CD4-positive, alpha-beta T cell treated with Interleukin-1 beta for 1 hour (primary cell): ENCODE measurements at regions not wholly inside any gene's neighbourhood (a gene's known extent, or its start where the extent isn't known, plus 50 kb on each side); places are given as distances from the start of the nearest gene placed in this dataset.

ENCODE experiments used
- DNase-seq, 2 donors: peaks; one replicate each; pipeline ENCODE4 v3.0.0-alpha.2; 2020 to 2022

DNA sequence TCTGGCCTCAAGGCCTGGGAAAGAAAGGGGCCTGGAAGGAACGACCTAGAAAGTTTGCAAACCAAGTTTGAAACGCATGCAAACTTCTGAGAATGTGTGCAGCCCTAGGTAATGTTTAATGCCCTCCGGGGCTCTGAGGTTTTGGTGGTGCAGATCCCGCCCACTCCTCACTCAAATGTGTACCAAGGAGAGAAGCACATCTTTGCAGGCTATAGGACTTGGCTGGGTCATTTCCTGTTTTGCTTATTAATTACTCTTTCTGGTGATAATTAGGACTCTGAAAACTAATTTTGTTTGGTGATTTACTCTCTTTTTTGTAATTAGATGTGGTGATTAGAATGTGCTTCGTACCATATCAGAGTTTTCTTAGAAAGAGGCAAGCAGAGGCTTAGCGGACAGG, 625.9 kb upstream of the CADM1 start:
- no peak for DNase-seq

DNA sequence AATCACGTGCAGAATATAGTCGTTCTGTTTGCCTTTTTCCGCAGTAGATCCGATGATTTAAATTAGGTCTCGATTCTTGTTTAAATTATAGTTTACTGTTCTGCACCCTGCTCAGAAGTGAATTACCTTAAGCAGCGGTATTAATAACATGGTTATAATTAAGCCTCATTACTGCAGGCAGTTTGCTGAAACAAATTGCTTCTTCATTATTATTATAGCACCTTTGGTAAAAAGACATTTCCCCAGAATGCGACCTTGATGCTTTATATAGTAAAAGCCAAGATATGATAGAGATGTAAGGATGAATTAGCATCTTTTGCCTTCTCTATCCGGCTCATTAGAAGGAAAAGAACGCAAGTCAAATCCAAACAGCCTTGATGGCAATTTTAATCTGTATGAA, 625.2 kb upstream of the CADM1 start:
- no peak for DNase-seq

DNA sequence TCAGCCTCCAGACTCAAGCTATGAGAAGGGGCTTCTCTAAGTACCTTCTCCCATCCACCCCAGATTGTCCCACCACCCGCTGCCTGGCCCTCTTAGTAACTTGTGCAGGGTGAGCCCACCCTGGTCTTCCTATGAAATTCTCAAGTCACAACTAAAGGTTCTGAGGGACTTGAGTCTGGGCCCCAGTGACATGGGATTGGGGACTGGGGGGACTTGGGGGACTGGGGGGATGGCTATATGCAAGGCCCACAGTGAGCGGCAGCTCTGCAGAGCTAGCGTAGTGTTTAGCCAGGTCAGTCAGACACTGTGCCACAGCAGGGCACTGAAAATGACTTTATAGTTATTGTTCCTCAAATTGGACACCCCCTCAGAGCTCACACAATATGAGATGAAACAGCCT, 622.3 kb upstream of the CADM1 start:
- no peak for DNase-seq

DNA sequence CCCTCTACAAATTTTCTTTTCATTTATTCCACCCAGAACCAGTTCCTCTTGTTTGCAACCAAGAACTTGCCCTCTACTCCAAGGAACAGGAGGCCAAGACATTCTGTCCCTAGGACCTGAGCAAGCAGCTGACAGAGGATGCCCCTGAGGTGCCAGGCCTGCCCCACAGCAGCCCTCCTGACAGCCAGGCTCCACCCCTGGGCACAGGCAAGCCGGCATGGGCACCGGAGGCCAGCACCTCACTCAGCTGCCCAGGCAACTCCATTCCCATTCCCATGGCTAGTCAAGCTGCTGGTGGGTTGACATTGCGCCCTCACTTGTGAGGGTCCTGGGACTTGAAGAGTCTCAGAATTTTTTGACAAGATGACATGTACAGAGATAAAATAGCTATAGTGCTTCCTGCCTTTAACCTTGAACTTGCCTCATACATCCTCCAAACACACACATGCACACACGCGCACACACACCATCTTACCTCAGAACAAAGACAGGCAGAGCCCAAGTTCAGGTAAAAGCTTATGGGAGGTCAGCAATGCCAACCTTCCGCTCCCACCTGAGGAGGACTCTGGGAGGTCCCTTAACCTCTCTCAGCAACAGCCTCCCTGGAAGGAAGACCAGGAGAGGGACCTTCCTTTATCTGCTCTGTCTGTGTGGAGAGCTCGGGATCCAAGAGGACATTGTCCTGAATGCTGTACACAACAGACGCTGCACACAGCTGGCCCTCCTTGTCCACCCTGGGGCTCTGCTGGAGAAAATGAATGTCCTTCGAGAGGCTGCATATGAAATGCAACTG, 620.9 kb upstream of the CADM1 start:
- no peak for DNase-seq

DNA sequence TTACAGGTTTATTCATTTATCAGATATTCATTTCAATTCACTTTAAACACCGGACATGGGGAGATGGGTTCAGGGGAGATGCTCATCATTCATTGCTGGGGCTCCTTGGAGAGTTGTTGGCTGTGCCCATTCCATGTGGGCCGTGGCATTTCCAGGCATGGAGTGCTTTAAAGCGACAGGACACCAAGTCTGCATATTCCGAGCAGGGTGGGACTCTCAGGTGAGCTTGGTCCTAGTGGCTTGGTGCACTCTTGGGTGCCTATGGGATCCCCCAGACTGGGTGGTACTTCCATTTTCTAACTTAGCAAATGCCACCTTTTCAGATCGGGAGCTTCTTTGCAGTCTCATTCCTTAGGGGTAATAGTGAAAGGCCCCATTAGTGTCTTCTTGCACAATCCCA, 619.5 kb upstream of the CADM1 start:
- no peak for DNase-seq

DNA sequence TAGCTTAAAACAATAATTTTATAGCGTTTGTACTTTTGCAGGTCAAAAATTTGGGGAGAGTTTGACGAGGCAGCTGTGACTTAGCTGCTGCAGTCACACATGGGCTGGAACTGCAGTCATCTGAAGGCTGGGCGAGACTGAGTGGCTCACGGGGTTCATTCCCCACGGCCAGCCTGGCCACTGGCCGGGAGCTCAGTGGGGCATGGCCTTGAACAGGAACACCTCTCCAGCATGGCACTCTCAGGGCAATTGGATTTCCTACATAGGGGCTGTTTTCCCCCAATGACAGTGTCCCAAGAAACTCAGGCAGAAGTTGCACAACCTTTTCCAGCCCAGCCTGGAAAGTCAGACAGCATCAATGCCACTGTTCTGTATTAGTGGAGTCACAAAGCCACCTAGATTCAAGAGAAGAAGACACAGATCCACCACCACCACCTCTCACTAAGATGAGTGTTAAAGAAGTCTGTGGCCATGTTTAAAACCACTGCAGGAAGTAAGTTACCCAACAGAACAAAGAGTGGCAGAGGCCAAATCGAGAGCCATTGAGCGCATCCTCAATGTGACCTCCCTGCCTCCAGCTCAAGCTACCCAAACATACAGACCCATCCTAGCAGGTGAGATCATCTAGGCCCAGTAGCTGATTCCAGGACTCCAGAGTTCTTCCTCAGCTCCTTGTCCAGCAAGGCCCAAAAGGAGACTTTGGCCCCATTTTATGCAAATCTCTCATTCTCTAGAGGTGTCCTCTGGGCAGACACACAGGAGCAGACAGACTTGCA, 618.7 kb upstream of the CADM1 start:
- DNase-seq, result no peak

DNA sequence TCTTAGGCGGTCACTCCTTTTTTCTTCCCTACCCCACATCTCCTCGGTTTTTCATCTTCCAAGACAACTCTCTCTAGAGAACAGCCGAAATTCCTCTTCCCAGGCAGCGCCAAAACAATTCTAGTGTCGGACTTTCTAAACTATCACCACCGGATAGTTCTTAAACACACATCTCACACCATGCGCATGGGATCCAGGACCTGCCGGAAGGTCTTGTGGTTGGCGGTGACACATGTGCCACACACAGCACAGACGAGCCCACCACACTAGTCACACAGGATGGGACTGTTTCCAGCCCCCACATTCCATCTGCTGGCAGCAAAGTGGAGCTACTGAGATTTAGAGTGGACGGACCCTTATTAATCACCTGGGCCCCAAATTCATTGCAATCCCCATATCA, 614.9 kb upstream of the CADM1 start:
- no peak for DNase-seq

DNA sequence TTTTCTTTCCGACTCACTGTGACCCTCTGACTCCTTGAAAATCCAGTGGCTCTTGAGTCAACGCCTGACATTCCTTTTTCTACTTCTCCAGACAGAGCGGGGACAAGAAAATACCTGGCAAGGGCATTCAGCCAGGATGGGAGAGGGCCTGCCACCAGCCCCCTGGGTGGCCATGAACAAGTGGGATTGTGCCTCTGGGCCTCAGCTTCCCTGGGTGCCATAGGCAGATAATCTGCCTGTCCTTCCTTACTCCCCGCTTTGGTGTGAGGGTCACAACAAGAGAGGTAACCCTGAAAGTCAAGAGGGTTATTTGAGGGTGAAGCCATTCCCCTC, 613.9 kb upstream of the CADM1 start:
- no peak for DNase-seq

DNA sequence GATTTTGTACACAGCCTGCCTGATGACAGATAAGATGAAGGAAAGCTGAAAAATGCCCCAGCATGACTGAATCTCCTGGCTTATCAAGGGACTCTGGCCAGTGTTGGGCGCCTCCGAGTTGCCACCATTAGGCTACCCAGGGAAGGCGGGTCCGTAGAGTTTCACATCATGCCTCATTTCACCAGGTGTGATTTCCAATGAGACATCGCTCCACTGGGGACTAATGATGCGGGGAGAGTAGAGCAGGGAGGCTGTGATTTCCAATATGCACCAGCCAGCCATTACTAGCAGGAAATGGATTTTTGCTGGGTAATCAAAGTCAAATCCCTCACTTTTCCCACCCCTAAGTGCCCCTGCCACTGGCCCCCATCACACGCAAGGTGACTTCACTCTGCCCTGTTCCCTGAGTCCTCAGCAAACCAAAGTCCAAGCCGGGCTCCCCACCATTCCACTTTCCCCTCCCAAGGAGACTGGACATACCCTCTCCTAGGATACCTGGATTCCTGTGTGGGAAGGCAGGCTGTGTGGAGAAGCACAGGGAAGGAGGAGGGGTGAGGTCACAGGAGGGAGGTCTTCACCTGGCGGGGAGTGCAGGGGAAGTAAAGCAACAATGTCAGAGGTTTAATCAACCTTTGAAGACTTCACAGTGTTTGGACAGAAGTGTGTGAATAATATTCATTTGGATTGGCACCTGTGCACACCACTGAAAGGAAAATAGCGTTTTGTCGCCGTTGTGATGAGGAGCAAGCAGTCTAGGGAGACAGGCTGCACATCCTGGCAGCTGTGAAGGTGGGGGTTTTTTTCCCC, 613.3 kb upstream of the CADM1 start:
- no peak for DNase-seq

DNA sequence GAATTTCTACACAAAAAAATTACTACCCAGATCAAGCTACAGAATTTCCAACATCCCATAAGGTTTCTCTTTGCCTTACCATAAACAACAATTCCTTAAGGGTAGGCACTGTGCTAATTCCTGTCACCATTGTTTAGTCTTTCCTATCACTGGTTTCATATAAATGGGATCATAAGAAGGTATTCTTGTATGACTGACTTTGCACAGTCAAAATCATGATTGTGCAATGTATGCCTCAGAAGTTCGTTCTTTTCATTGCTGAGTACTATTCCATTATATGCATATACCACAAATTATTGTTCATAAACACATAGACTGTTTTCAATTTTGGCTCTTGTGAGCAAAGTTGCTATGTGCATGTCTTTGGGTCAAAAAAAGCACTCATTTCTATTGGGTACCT, 611.6 kb upstream of the CADM1 start:
- no peak for DNase-seq

DNA sequence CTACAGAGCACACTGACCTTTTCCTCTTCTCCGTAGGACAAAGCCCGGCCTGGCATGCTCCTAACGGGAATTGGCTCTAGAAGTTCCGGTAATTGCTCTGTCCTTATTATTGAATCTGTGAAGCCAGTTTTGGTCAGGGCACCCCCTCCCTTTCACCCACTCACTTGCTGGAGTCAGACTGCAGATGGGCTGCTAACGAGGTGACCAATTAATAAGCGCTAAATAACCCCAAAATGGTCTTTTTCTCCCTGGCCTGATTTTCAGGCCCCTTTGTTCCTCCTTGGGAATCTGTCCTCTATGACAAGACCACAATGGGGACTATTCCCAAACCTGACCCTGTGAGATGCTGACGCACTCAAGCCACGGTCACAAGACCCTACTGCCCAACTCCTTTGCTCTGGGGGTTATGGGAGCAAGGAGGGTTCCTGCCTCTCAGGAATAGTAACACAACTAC, 610.0 kb upstream of the CADM1 start:
- DNase-seq, result no peak

DNA sequence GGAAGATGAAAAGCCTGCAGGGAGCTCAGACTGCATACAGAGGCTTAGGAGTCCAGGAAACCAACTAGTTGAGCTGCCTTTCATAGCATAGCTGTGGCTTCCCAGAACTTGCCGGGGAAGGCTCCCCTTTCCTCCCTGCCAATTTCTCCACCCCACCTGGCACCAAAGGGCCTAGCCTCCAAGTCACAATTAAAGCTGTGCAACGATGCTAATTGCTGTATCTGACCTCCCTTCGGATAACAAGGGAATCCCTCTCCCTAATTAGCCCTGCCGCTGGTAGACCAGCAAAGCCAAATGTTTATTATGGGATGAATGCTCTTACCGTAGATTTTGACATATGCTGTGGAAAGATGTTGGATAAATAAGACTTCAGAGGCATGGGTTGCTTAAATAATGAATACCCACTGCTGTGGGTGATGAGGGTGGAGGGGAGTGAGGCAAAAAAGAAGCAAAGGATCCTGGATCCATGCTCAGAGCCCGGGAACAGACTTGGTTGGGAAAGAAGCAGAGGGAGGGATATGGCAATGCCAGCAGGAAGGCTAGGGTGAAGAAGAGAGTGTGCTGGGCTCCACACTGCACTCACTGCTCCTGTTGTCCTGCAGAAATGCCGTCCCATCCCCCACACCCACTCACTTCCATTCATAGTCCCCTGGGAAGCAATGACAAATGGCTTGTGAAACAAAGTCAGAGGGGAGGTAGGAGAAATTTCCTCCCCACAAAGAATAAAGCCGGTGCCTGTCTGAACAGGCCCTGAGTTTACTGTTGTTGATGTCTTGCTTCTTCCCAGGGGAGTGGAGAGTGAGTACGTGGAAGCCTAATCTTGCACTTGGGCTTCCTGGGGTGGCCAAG, 608.1 kb upstream of the CADM1 start:
- no peak for DNase-seq

DNA sequence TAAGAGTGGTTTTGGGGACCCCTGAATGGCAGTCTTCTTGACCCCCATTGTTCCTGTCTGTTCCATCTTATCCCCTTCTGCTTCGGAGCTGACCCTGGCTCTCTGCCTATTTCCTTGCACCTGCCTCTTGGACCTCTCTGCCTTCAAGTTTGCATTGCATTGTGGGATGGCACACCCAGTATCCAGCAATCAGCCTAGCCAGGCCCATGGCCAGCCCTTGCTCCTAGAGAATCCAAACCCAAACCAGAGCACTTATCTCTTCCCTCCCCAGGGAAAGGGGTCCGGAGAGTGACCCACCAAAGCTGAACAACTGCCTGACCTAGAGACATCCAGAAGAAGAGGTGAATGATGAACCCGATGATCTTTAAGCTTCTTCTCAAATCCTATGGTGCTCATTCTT, 607.3 kb upstream of the CADM1 start:
- DNase-seq, result no peak

DNA sequence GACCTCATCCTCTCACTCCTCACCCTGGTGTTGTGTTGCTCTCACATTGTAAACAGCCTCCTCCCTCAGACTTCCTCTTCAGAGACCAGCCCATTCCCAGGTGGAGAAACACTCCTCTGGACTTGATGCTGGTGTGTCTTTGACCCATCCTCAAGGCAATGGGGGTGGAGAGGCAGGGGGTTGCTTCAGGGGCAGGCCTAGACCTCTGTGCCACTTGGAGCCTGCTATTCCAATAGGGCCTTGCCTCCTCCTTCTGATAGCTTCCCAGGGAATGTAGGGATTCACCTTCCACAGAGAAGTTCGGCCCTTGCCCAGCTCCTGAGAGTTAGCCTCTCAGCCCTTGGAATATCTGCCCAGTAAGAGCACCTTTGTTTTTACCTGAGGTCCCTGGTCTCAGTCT, 606.6 kb upstream of the CADM1 start:
- no peak for DNase-seq

DNA sequence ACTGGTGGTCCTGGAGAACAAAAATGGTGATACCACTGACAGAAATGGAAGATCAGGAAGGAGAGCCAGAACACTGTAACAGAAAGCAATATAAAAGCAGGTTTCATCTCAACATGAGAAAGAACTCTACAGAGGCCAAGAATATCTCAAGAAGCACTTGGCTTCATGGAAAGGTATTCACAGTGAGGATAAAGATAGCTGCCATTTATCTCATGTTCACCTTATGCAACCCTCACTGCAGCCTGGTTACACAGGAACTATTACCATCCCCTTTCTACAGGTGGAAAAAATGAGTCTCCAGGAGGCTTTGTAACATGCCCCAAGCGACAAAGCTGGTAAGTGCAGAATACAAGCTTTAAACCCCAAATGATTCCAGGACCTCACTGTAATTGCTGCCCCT, 606.1 kb upstream of the CADM1 start:
- DNase-seq, result no peak

DNA sequence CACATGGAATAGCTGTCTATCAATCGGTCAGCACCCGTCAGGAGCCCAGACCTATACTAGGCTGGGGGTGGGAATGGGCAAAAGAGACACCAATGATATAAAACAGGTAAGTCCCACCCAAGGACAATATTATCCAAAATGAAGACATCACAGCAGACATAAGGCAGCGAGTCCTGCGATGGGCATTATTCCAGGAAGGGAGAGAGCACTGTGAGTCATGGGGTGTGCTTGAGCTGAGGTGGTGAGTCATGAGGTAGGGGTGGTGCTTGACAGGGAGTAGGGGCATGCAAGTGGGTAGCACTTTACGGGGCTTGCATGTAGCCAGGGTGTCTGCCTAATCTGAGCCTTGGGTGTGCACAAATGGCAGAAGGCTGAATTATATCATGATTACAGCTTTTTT, 605.0 kb upstream of the CADM1 start:
- no peak for DNase-seq

DNA sequence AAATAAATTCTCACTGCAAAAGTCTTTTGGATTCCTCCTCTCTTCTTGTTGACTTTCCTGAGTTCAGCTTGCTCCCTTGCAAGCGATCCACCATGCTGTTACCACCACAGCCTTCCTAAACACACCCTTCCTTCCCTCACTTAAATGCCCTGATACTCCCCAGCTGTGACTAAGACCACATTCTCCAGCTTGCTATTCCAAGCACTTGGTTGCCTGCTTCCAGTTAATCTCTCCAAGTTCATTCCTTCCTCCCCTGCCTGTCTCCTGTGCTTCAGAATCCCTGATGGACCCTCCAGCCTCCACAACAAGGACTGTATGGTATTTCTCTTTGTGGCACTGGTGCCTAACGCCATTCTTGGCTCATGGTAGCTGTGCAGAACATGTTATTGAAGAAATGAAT, 603.9 kb upstream of the CADM1 start:
- DNase-seq, result no peak

DNA sequence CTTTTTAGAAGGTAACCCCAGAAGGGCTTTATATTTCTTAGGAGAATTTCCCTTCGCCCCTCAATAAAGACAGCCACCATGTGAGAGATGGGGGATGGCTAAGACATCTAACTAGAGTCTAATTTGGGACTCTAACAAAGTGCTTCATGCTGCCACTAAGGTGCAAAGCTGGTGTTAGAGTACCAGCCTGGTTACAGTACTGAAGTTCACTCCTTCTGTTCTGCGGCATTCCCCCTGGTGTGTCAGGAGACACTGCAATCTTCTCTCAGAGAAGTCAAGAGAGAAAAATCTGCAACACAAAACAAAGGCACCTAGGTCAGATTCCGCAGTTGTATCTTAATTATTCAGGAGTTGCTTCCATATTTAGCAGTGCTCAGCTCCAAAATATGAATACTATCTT, 603.0 kb upstream of the CADM1 start:
- DNase-seq, result no peak

DNA sequence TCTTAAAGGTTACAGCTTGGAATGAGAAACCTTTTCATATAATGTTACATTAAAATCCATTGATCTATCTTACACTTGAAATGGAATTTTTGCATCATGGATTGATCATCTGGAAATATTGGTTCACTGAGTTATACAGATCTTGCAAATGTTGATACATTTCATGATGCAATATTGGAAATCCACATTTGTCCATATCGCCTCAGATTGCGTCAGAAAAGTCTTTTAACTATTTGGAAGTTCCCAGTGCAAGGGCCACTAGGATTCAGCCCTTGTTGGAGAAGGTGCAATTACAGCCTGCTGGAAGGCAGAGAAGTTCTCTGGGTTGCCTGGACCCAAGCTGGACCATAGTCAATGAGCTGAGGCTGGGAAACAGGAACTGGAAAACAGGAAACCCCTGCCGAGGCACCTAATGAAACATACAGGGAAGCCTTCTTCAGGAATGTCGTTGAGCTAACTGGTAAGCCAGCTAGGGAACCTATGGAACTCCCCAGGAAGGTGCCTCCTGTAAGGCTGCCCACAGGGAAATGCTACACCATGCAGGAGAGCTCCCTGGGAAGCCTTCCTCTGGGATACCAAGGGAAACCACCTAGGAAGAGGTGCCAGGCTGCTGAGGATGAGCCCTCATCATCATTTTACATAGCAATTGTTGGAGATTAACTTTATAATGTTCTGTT, 600.4 kb upstream of the CADM1 start:
- no peak for DNase-seq

DNA sequence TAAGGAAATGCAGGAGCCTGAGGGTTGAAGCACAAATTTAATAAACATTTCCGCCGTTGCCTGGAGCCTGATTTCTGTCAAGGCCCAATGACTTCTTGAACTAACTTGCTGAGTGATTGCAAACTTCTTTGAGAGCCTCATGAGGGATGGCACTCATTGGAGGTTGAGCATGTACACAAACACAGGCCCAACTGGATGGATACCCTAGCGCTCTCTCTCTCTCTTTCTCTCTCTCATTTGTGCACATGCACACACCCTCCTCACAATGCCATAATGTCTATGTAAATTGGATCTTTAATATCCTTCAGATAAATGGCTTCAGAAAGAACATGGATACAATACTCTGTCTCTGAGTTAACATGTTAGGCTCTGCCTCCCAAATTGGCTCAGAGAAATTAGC, 597.7 kb upstream of the CADM1 start:
- no peak for DNase-seq

DNA sequence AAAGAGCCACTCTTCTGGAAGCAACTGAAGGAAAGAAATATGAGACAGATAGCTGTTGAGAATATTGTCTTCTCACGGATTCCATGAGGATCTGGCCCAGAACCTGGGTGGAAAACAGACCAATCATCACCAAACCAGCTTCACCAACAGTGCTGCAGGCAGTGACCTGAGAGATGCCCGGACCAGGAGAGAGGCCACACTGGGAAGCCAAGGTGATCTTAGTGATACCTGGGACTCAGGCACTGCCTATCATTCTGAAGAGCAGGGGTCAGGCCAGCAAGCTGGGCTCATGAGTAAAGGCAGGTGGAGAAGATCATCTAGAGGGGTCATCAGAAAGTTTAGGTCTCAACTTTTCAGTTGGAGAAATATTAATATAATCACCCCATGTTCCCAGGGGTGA, 595.8 kb upstream of the CADM1 start:
- no peak for DNase-seq

DNA sequence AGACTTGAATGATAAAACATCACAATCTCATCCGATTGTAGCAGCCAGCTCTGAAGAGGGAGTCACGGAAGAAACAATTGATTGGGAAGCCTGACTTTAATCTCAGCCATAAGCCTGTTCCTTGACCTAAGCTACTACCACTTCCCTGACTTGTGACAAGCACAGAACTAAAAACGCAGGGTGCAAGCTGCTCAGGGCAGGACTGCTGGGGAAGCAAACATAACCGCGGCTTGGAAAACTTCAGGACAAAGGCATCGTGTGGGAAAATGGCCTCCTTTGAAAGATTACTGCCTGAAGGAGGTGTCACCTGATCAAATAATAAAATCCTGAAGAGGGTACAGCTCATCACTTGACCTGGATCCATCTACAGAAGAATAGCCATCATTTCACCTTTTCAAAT, 595.3 kb upstream of the CADM1 start:
- DNase-seq, result no peak
